NCI-H146 treated with DMSO at 0.1 percent for 48 hours (cell line): ENCODE measurements at regions not wholly inside any gene's neighbourhood (a gene's known extent, or its start where the extent isn't known, plus 50 kb on each side); places are given as distances from the start of the nearest gene placed in this dataset.
A peak's percentile ranks its signal among the peaks of the same experiment; 100 is the strongest.

Experiments used
- DNase-seq: peaks from one replicate; lab custom pipeline; 2025; ENCODE audit not compliant: unreplicated experiment; lab: John Stamatoyannopoulos, UW

DNA sequence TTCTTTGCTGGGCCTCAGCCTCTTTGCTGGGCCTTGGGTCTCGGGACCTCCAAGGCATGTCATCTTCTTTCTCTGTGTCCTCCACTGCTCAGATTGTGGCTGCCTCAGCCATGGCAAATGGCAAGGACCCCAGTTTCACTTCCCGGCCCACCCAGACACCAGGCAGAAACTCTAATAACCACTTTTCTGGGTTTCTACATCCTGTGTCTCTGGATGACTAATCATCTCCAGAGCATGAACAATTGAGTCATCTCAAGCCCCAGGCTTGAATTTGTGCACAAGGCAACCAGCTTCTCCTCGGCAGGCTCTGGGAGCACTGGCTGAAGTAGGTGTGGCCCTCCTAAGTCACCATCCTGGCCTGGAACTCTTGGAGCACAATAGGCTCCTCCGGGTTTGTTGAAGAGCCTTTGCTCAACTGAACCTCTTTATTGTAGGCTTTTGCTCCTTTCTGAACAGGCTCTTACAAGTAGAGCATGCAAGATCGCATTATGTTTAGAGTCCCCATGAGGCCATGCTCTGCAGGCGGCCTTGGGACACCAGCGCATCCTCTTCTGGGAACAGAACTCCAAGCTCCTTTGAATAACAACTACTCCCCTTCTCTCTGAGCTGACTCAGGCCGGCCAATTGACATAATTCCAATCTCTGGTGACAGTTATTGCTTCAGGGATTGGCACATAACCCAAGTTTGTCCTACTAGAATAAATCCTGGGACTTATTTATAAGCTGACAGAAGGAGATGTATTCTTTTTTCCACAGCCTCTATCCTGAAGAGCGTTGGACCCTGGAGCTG is 218.1 kb downstream of the WDR11 start:
- no peak for DNase-seq

DNA sequence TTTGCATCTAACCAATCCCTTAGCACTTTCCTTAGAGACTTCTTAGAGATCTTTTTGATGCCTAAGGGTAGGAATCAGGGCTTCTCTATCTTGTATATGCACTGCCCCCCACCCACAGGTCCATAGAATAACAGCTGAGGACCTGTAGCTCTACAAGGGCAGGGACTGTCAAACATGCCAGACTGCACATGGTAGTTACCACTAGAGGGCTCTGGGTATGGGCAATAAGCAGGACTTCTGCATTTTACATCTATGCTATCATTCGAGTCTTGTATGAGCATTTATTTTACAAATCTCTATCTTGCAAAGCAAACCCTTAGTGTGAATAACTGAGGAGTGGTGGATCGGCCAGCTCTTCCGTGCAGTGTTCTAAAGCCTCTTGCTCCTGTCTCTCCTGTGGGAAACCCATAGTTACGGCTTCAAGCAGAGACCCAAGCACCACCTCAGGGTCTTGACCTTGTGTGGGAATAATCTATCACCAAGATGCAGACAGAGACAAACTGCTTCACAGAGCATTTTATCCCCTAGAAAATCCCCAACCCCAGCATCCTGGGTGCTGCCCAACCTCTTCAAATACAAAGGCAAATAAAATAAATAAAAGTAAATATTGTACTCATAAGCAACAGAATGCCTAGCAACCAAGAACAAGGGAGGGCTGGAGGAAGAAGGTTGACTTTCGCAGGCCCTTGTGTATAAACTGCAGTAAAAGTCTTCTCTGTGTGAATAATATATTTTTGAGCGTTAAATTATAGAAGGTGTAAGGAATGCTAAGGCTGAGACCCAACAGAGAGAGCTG is 219.3 kb downstream of the WDR11 start:
- peak; percentile 7 for DNase-seq

DNA sequence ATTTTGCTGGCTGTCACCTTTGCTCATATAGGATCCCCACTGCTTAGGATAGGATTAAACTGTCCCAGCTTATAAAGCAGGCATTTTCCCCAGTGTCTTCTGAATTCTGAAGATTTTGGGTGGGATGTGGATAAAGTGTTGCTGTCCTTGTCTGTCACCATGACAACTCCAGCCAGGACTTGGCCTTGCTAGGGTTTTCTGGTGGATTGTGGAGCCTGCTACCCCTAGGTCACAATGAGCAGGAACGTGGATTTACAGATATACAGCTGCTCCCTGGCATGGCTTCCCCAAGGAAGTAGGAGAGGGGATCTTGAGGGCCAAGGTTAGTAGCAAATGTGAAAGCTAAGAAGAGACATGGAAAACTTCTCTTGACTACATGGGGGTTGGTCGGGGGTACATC is 220.7 kb downstream of the WDR11 start:
- no peak for DNase-seq

DNA sequence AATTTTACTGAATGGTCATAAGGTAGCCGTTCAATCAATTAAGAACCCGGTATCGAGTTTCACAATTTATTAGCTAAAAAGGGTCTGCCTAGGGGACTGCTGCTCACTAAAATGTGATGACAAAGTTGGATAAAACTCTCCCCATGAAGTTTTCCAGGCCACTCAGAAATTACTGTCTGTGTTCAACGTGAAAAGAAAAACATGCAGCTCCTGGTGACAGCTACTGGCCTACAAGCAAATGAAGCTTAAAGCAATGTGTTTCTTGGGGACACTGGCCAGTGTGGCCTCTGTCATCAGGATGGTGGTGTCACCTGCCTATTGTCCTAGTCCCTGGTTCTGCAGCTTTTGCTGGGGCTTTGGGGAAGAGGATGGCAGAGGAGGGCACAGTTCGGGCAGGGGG is 222.6 kb downstream of the WDR11 start:
- DNase-seq, result no peak

DNA sequence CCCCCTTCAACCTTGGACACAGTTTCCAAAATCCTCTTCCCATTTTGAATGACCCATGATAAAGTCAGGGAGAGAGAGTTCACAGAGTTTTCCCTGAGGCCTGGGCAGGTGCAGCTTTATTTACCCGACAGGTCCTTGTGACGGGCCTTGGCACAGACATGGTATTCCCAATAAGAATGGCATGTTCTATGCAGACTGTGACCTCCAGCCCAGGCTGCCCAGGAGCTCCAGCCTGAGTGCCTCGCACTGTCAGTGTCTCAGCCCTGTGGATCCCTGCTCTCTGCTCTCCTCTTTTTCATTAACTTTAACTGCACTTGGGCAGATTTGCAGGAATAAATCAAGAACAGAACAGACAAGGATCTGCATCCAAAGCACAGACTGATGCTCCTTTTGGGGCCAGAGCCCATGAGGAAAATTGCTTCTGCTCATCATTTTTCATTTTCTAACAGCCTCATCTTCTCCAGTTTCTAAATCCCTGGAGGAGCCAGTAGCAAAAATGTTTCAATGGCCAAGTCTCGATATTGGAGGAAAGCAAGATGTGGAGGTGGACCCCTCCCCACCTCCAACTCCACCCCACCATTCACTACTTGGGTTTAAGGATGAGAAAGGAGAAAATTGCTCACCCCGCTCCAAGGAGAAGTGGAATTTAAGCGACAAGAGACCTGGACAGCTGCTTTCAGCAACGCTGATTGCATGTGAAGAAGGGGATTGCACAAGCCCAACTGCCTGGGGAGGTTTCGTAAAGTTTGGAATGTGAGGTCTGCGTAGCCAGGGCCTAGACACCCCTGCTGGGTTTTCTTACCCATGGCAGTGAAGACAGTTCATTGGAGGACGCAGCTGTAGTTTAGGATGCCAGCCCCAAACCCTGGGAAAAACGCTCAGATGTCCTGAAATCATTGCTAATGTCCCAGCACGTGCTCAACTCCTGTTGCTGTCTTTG is 225.9 kb downstream of the WDR11 start:
- DNase-seq, result no peak

DNA sequence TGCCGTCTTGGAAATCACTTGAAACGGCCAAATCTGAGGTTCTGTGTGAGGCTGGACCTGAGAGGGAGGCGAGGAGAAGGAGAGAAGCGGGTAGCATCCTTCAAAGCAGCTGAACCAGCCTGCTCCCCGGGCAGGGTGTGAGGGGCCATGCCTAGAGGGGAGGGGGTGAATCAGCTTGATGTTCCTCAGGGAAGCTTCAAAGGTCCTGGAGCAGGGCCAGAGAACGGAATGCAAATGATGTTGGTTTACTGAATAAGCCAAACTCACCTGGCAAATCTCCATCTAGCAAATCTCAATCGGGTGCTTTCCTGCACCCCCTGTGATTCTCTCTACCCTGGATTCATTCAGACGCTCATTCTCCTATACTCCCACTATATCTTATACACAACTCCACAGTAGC is 226.9 kb downstream of the WDR11 start:
- DNase-seq, result no peak

DNA sequence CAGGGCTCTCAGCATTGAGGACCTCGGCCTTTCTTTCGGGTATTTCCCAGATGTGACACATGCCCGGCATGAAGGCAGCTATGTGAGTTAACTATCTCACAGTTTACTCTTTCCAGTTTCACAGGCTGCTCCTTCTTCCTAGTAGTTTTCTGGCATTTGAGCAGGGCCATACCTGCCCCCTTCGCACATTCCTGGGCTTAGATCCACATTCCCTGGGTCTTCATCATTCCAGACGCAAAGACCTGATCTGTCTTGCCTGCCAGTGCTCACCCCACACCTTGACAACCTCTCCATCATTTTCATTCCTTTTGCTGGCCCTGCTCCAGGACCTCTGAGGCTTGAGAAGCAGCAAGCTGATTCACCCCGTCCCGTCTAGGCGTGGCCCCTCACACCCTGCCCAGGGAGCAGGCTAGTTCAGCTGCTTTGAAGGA is 227.5 kb downstream of the WDR11 start:
- no peak for DNase-seq

DNA sequence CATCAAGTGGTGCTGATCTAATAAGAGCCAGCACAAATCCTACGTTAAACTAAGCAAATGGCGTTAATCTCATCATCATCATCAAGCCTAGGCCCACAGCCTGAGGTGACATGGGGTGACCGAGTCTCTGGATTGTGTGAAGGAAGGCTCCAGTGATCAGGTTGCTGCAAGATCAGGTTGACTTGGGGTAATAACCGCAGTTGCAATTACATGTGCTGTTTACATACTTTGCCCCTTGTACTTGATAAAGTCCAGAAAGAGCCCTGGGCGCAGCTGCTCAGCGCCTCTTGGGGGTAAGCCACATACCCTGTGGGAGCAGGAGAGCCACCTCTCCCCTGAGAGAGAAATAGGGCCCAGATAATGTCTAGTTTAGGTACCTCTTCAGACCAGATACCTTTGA is 228.1 kb downstream of the WDR11 start:
- no peak for DNase-seq

DNA sequence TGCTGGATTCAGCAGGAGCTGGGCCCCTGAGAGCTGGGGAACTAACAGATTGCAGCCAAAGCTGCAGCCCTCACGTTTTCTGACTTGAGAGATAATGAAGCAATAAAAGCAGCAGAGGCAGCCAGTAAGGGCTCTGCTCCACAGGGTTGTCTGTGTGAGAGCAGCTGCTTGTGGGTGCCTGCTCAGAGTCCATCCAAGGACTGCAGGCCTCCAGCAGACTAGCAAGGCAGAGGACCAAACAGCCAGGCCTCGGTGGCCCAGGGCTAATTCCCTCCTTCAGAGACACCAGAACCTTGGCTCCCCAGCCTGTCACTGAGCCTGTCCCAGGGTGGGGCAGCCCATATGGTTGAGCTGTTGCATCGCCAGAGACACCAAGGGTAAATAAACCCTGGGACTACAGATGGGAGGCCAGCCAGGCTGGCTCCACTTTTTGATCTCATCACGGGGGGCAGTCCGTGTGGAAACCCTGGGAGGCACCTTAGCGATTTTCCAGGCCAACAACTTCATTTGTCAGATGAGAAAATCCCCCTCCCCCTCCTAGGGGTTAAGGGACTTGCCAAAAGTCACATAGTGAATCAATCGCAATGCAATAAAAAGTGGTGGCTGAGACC is 229.2 kb downstream of the WDR11 start:
- DNase-seq, result no peak

DNA sequence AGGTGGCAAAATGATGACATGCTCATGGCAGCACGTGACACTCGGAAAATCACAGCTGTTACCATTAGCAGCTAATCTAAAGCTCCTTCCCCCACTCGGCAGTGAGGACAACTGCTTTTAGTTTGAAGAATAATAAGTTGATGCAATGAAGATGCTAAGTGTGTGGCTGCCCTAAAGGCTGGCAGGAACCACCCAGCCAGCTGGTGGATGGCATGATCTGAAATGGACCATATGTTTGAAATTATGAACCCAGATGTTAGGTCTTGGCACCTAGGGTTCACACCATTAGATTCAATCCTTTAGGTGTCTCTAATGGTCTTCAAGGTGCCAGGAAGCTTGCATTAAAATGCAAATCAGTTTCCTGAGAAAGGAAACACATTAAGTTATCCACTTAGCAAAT is 230.1 kb downstream of the WDR11 start:
- DNase-seq, result no peak

DNA sequence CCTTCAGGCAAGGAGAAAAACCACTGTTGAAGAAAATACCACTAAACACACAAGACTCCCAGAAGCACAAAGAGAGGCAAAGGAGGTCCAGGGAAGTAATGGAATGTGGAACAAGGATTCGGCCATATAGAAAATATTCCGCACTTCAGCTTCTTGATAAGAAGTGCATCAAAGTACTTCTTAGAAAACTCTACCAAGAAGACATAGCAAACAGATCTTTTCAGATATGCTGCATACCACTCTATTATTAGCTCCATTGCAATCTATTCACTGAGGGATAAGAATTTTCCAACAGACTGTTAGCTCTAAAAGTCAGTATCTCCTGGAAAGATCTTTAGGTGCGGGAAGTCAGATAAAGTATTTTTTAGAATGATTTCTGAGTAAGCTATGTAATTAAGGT is 231.8 kb downstream of the WDR11 start:
- no peak for DNase-seq

DNA sequence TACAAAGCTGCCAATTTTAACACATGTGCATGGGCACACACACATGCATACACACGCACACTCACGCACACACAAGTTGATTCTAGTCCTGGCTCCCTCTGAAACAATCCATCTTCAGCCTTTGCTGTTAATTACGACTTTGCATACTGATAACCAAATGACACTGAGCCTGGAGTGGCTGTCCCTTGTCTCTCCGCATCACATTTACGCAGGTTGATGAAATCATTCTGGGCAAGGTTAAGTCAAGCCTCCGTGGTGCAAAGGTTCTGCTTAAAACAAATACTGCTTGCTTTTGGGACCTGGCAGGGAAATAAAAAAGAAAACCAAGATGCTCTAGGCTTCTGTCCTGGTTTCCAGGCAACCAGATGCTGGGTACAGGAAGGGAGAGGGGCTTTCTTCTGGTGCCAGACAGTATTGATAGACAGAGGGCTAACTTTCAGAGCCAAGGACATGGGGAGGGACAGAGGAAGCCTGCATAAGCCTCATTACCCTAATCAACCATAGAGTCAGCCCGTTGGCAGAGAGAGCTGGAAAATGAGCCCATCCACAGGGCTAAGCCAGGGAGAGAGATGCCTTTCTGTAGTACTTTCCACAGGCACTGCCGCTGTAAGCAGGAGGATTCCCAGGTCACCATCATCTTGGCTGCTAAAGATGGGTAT is 233.0 kb downstream of the WDR11 start:
- no peak for DNase-seq

DNA sequence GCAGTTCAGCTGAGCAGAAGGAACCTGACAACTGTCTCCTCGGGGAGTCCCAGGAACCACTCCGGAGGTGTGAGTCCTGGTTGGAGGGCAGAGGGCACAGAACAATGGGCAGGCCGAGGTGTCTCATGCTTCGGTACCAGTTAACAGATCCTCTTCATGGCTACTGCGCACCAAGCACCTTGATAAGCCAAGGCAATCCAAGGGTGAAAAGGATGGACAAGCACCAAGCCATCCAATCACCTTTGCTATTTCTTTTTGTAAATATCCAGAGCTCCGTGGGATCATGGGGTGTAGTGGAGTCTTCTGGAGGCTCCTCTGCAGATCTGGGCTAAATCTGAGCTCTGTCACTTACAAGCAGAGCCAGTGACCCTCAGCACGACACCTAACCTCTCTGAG is 233.5 kb downstream of the WDR11 start:
- no peak for DNase-seq

DNA sequence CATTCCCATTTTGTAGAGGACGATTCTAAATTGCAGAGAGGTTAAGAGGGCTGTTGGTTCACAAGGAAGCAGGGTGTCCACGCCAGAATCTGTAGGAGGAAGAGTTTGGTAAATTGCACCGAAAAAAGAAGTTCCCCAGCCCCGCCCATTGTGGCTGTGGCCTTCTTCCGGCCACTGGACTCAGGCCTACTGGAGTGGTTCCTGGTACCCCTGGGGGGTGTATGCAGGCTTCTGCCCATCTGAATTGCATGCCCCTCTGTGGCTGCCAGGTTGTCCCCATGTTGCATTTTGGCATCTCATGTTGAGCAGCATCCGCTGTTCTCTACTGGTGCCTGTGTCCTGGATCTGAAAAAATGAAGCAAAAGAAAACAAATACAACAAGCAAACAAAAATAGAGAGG is 234.2 kb downstream of the WDR11 start:
- DNase-seq, result no peak

DNA sequence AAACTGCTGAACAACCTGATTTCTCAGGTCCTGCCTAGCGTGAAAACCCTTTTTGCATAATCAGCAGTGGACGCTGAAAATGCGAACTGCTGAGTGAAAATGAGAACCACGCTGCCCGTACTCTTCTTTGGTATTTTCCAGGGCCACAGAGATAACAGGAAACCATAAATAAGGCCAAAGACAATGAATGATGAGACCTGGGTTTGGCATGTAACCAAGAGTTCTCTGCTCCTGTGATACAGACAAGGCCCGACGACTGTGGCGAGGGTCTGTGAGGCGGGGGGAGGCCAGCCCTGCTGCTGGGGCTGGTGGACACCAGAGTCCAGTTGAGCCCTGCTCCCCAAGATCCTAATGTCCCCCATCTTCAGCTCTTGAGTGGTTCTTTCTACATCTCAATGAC is 236.0 kb downstream of the WDR11 start:
- no peak for DNase-seq

DNA sequence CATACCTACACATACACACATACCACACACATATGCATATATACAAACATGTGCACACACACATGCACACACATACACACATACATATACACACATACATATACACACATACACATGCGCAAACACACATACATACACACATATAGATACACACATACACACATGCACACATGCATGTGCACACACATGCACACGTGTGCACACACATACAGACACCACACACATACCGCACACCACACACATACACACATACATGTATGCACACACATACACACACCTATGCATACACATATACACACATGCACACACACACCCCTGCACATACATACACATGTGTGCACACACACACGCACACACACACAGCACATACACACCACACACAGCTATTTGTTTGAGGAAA is 236.5 kb downstream of the WDR11 start:
- DNase-seq, result no peak

DNA sequence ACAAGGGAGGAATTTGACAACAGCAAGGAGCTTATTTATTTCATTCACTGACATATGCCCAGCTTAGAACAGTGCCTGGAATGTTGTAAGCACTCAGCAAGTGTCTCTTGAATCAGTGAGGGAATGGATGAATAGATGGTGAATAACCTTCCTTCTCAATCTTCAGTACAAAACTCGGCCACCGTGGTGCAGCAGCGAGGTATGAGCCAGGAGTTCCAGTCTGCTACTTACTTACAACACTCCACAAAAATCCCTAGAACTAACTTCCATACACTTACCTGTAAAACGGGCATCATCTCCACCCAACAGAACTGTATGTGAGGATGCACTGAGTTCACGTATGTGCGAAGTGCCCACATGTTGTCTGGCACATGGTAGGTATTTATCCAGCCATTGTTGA is 237.4 kb downstream of the WDR11 start:
- DNase-seq, result peak; percentile 11

DNA sequence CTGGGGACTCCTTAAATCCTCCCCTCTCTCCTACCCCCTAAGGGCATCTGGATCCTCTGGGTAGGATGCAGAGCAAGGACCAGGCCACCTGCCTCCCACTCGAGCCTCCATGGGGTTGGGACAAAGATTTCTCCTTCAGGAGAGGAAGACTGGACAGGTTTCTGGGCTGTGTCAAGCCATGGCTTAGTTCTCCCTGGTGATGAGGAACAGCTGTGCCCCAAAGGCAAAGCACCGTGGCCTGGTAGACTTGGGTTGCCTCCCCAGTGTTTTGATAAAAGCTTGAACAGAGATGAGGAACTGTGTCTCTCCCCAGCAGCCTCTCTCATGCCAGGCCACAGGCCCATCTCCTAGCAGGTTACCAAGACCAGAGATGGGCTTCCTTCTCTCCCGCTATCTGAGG is 238.3 kb downstream of the WDR11 start:
- no peak for DNase-seq

DNA sequence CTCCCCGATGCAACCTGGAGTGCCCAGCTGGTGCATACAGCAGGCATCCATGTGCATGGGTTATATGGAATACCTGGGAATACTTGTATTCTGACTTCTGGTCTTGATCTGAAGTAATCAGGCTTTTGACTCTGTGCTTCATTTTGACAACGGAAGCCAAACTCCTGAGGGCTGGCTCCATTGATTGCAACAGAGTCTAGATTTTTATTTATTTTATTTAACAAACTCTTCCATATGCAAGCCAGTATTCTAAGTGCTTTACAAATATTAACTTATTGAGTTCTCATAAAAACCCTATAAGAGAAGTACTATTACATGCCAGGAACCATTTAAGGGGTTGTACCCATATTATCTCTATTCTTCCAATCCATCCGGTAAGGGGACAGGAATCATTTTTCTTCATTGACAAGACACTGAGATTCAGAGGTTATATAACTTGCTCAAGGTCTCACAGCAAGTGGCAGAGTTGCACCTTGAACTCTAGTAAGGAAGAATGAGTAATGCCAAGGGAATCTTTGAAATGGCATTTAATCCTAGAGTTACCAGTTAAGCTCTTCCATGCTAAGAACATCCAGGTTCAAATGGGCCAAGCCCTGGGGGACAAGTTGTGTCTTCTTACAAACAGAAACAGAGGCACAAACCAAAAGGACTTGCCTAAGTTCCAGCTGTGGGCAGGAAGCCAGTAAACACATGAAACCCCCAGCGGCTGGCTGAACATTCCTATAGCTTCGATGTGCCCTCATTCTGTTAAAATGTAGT is 241.0 kb downstream of the WDR11 start:
- DNase-seq, result no peak

DNA sequence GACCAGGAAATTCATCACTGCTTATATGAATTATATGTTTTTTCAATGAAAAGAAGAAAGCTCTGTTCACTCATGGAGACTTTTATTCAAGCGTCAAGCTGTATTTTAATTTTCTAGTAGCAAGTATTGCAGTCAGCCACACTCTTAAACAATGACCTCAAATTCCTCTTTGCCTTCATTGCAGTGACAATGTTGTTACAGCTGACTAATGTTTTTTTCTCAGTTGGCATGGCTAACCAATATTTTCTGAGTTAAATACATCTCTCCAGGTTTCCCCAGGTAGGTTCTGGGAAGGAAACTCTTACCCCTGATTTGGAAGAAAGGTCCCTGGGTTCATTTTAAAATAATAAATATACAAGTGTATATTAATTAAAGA is 241.5 kb downstream of the WDR11 start:
- DNase-seq, result no peak
